WTC11 (cell line): ENCODE measurements at regions not wholly inside any gene's neighbourhood (a gene's known extent, or its start where the extent isn't known, plus 50 kb on each side); places are given as distances from the start of the nearest gene placed in this dataset.

ENCODE experiments used
- ARID4B ChIP-seq: sonication (generic); formaldehyde crosslinking; IDR thresholded peaks from 2 replicates; pipeline ENCODE4 v1.8.0; 2023; ENCODE audit warnings: missing genetic modification reagents, mild to moderate bottlenecking, borderline replicate concordance
- CBFB ChIP-seq: sonication (generic); formaldehyde crosslinking; IDR thresholded peaks from 2 replicates; pipeline ENCODE4 v1.8.1; 2022; ENCODE audit warnings: mild to moderate bottlenecking, low read depth, missing genetic modification reagents
- CTCF ChIP-seq: fragments of 200-600 bp; IDR thresholded peaks from 2 replicates; pipeline ENCODE4 v1.8.0; 2022; ENCODE audit warnings: antibody characterized with exemption
- ETV6 ChIP-seq: sonication (generic); formaldehyde crosslinking; IDR thresholded peaks from 2 replicates; pipeline ENCODE4 v1.8.1; 2022; ENCODE audit warnings: mild to moderate bottlenecking, missing genetic modification reagents
- GABPB1 ChIP-seq: sonication (generic); formaldehyde crosslinking; IDR thresholded peaks from 2 replicates; pipeline ENCODE4 v1.8.1; 2023; ENCODE audit warnings: mild to moderate bottlenecking, missing genetic modification reagents
- IRF1 ChIP-seq: sonication (generic); formaldehyde crosslinking; IDR thresholded peaks from 2 replicates; pipeline ENCODE4 v1.8.0; 2023; ENCODE audit warnings: missing genetic modification reagents
- JUN ChIP-seq: sonication (generic); formaldehyde crosslinking; IDR thresholded peaks from 2 replicates; pipeline ENCODE4 v1.8.0; 2023; ENCODE audit warnings: mild to moderate bottlenecking, missing genetic modification reagents
- NFYB ChIP-seq: sonication (generic); formaldehyde crosslinking; conservative IDR thresholded peaks from 2 replicates; pipeline ENCODE4 v1.8.0; 2022; ENCODE audit warnings: low read depth, missing genetic modification reagents
- PREB ChIP-seq: sonication (generic); formaldehyde crosslinking; IDR thresholded peaks from 2 replicates; pipeline ENCODE4 v1.8.1; 2022; ENCODE audit warnings: mild to moderate bottlenecking, missing genetic modification reagents, moderate library complexity, borderline replicate concordance
- ZNF121 ChIP-seq: sonication (generic); formaldehyde crosslinking; IDR thresholded peaks from 2 replicates; pipeline ENCODE4 v1.8.0; 2023; ENCODE audit warnings: missing genetic modification reagents
- ZNF263 ChIP-seq: sonication (generic); formaldehyde crosslinking; IDR thresholded peaks from 2 replicates; pipeline ENCODE4 v1.8.1; 2022; ENCODE audit warnings: low read depth, mild to moderate bottlenecking, moderate library complexity, missing genetic modification reagents
- ZNF423 ChIP-seq: fragments of 250-450 bp; sonication (Bioruptor Pico); IDR thresholded peaks from 2 replicates; pipeline ENCODE4 v2.1.2; 2022; ENCODE audit warnings: mild to moderate bottlenecking, moderate library complexity

GRCh38 chr4:3712936-3713335 lies 53.2 kb upstream of the ADRA2C start:
- TF ChIP-seq ARID4B (CRISPR knock-in tag) (no peak), GABPB1 (no peak), ZNF263 (CRISPR knock-in tag) (no peak), IRF1 (CRISPR knock-in tag) (no peak), NFYB (CRISPR knock-in tag) (no peak), CTCF (no peak), JUN (CRISPR knock-in tag) (no peak), ETV6 (CRISPR knock-in tag) (no peak), PREB (no peak), ZNF423 (CRISPR knock-in tag) (no peak), ZNF121 (CRISPR knock-in tag) (no peak), CBFB (CRISPR knock-in tag) (no peak)
